ENCODE measurements at regions not wholly inside any gene's neighbourhood (a gene's known extent, or its start where the extent isn't known, plus 50 kb on each side); places are given as distances from the start of the nearest gene placed in this dataset.
"Not testable (repeated sequence)": the region's sequence is repeated elsewhere in the genome, so short reads cannot be mapped to it uniquely, and the experiment has no call there.

- DNase-seq (ENCODE audit: low read depth in 2 of 2) = no peak
Observed at GRCh38 chr3:26068890-26069289, 279.0 kb downstream of the OXSM start.

- DNase-seq (ENCODE audit: low read depth in 2 of 2) = no peak
Observed at GRCh38 chr3:26070854-26071253, 281.0 kb downstream of the OXSM start.

DNA sequence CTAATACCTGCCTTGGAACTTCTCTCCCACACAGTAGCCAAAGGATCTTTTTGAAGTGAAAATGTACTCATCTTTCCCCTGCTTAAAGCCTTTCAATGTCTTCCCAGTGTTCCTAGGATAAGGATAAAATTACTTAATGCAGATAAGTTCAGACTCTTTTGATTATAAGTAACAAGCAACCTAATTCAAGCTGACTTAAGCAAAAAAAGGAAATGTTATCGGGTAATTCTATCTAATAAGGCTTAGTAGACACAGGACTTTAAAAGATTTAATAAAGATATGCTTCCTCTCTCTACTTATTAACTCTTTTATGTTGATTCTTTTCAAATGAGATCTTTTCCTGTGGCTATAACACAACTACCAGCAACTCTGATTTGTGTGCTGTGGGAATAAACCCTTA, 284.2 kb downstream of the OXSM start:
- DNase-seq (ENCODE audit: low read depth in 2 of 2) = no peak

- no peak for DNase-seq (ENCODE audit: low read depth in 2 of 2)
Observed at GRCh38 chr3:26078539-26078938, 288.6 kb downstream of the OXSM start.

- no peak for DNase-seq (ENCODE audit: low read depth in 2 of 2)
Observed at GRCh38 chr3:26081166-26081565, 291.3 kb downstream of the OXSM start.

GRCh38 chr3:26081806-26082205, 291.9 kb downstream of the OXSM start:
- no peak for DNase-seq (ENCODE audit: low read depth in 2 of 2)

DNA sequence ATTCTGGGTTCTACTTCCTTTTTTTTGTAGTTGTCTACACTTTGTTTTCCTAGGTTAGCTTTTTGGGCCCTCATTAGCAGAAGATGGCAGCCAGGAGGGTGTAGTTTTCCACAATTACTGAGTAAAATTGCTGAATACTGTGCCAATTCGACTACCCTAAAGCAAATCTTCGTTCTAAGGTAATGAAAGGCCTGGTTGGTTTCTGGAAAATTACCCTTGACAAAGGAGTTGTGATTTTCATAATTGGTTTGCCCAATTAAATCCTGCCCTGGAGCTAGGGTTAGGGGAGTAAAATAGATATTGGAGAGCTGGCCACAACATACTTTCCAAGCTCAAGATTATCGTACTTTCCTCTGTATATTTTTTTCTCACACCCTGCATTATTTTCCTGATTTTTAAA, 293.0 kb downstream of the OXSM start:
- DNase-seq (ENCODE audit: low read depth in 2 of 2) = no peak

GRCh38 chr3:26084629-26085028, 294.7 kb downstream of the OXSM start:
- no peak for DNase-seq (ENCODE audit: low read depth in 2 of 2)

GRCh38 chr3:26087751-26088150, 297.9 kb downstream of the OXSM start:
- DNase-seq (ENCODE audit: low read depth in 2 of 2) = no peak

DNA sequence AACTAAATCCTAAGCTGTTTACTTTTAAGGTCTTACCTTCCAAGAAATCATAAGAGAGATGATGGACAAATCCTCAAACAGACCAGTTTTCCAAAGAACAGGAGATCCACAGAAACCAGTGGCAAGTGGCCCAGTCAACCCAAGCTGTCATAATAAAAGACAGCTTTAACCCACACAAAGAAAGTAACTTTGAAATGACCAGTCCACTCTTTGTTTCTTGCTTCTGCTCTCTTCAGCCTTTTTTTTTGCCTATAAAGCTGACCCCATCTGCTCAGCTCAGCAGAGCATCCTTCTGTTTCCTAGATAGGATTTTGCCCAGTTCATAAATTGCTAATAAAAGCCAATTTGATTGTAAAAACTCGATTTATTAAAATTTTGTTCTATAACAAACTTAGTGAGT, 299.4 kb downstream of the OXSM start:
- no peak for DNase-seq (ENCODE audit: low read depth in 2 of 2)

GRCh38 chr3:26090589-26090988, 300.7 kb downstream of the OXSM start:
- no peak for DNase-seq (ENCODE audit: low read depth in 2 of 2)

GRCh38 chr3:26091096-26091495, 301.2 kb downstream of the OXSM start:
- DNase-seq (ENCODE audit: low read depth in 2 of 2) = no peak

DNA sequence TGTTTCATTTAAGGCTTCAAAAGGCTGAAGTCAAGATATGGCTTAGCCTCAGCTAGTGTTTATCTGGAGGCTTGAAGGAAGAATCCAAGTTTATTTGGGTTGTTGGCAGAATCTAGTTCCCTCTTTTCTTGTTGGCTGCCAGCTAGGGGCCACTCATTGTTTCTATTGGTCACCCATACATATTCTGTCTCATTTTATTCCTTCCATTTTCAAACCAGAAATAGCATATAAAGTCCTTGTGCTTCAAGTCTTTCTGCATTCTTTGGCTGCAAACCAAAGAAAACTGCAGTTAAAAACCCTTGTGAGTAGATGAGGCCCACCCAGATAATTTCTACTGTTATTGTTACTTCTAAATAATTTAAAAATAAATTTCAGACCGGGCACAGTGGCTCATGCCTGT, 301.7 kb downstream of the OXSM start:
- no peak for DNase-seq (ENCODE audit: low read depth in 2 of 2)

GRCh38 chr3:26097111-26097510, 307.2 kb downstream of the OXSM start:
- DNase-seq (ENCODE audit: low read depth in 2 of 2) = not testable (repeated sequence)

GRCh38 chr3:26099692-26100091, 309.8 kb downstream of the OXSM start:
- no peak for DNase-seq (ENCODE audit: low read depth in 2 of 2)

GRCh38 chr3:26100176-26100575, 310.3 kb downstream of the OXSM start:
- DNase-seq (ENCODE audit: low read depth in 2 of 2) = no peak

GRCh38 chr3:26102376-26102775, 312.5 kb downstream of the OXSM start:
- no peak for DNase-seq (ENCODE audit: low read depth in 2 of 2)

GRCh38 chr3:26104851-26105251, 315.0 kb downstream of the OXSM start:
- no peak for DNase-seq (ENCODE audit: low read depth in 2 of 2)

GRCh38 chr3:26105261-26105660, 315.4 kb downstream of the OXSM start:
- DNase-seq (ENCODE audit: low read depth in 2 of 2) = no peak

DNA sequence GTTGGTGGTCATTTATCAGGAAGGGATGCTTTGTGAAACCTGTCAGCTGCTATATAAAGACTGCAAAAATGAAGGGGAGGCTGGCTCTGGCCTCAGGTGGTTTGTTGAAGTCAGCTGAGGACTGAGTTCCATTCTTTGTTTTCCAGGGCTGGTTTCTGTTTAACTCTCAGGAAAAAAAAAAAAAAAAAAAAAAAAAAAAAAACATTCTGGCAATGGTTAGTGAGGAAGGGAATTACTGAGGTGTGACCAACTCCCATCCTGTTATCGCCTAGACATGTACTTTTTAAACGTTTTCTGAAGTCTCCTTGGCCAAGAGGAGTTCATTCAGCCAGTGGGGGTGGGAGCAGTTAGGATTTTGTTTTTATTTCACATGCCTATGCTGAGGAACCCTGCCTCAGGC, 316.3 kb downstream of the OXSM start:
- no peak for DNase-seq (ENCODE audit: low read depth in 2 of 2)

DNA sequence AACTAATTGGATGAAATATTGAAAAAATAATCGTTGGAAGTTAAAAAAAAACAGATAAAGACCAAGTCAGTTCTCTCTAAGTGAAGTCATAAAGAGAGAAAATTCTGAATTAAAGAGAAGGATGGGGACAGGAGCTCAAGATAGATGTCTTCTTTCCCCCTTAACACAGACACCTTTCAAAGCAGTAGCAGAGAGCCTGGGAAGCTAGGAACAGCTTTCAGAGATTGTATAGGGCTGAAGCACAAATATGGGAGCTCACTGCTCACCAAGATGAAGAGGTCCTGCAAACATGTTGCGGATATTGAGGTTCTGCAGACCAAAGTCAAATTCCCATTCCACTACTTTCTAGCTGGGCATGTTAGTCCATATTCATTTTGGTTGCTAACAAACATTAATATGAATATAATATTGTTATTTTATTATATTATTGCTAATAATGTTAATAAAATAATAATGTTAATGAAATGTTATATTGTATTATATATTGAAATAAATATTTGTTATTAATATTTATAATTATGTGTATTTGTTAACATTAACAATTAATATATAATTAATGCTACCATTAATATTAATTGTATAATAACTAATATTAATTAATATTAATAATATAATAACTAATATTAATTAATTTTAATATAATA, 319.1 kb downstream of the OXSM start:
- no peak for DNase-seq (ENCODE audit: low read depth in 2 of 2)

DNA sequence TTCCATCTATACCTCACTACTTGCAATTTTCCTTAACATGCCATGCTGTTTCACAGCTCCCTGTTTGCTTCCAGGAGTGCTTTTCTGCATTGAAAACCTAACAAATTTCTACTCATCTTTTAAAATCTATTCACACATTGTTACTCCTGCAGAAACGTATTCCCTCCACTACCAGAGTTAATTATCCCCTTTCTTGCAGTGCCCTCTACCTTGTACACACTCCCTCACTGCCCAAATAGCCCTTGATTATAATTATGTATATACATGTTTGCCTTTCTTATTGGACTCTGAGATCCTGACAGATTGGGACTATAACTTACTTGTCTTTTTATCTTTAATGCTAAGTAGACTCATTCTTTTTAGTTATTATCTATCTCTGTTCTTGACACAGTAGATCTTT, 325.0 kb downstream of the OXSM start:
- no peak for DNase-seq (ENCODE audit: low read depth in 2 of 2)

DNA sequence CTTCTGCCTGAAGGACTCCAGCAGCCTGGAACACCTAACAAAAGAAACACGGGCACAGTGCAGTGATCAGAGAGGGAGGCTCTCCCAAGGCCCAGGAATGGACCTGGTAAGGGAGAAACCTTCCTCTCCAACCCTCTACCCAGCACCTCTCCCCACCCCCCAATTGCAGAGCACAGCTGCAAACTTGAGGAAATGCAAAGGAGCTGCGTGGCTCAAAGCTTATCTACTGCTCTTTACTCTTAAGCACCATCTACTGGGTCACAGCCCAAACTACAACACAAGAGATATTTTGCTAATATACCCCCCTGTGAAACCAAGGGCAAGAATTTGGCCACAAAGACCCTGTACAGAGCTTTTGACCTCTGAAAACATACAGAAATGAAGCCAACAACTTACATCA, 328.3 kb downstream of the OXSM start:
- no peak for DNase-seq (ENCODE audit: low read depth in 2 of 2)

GRCh38 chr3:26132942-26133341, 343.1 kb downstream of the OXSM start:
- no peak for DNase-seq (ENCODE audit: low read depth in 2 of 2)

All from stimulated activated CD4-positive, alpha-beta T cell treated with anti-CD3 and anti-CD28 coated beads, Interleukin-15, amount 100 ng/mL, for 48 hours (primary cell).